HUDEP-2 (cell line): ENCODE measurements at regions not wholly inside any gene's neighbourhood (a gene's known extent, or its start where the extent isn't known, plus 50 kb on each side); places are given as distances from the start of the nearest gene placed in this dataset.

ENCODE experiments used
- DNase-seq, 76 experiments: peaks; one replicate each; lab custom pipeline; 2025; ENCODE audit not compliant: unreplicated experiment in 76 of 76; lab: John Stamatoyannopoulos, UW

- no peak for DNase-seq
These were observed 921.9 kb upstream of the PRMT6 start for GRCh38 chr1:106134561-106134960.

DNA sequence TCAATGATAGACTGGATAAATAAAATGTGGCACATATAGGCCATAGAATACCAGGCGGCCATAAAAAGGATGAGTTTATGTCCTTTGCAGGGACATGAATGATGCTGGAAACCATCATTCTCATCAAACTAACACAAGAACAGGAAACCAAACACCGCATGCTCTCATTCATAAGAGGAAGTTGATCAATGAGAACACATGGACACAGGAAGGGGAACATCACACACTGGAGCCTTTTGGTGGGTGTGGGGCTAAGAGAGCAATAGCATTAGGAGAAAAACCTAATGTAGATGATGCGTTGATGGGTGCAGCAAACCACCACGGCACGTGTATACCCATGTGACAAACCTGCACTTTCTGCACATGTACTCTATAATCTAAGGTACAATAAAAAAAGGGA, 883.4 kb upstream of the PRMT6 start:
- no peak for DNase-seq

DNA sequence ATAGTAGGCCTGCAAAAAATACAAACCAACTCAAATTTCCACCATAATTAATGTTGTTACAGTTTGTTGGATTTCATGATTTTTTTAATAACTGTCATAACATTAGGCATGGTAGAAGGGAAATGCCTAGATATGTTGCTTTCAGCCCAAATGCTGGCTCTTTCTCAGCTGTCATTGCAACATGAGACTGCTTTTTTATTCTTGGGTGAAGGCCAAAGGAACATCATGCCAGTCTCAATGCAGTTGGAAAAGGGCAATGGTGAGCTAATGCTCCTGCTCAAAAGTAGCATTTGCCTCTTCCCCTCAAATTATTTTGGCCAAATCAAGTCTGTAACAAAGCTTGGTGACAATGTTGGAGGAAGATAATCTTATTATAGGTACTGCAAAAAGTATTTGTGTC, 877.7 kb upstream of the PRMT6 start:
- no peak for DNase-seq

DNA sequence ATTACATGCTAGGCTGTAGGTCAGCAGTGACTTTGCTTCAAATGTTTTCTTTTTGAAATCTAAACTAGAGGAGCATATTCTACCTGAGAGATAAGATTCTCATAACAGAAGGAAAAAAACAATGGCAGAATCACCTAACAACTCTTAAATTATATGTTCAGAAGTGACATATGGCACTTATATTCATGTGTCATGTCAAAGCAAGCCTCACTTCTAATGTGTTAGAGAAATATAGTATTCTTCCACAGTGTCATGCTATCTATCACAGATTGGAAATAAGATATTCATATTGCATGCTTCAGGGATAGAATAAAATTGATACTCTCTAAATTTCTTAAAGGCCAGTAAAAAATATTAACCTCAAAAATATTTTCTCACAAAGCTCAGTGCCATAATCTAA, 874.6 kb upstream of the PRMT6 start:
- no peak for DNase-seq

DNA sequence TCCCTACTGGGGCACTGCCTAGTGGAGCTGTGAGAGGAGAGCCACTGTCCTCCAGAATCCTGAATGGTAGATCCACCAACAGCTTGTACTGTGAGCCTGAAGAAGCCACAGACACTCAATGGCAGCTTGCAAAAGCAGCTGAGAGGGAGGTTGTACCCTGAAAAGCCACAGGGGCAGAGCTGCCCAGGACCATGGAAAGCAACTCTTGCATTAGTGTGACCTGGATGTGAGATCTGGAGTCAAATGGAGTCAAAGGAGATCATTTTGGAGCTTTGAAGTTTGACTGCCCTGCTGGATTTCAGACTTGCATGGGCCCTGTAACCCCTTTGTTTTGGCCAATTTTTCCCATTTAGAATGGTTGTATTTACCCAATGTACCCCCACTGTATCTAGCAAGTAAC, 871.4 kb upstream of the PRMT6 start:
- DNase-seq: no peak

GRCh38 chr1:106189780-106190179, 866.7 kb upstream of the PRMT6 start:
- no peak for DNase-seq

- DNase-seq: no peak
These were observed 862.3 kb upstream of the PRMT6 start for GRCh38 chr1:106194206-106194605.

GRCh38 chr1:106200711-106201110, 855.8 kb upstream of the PRMT6 start:
- DNase-seq: no peak

- DNase-seq: no peak
These were observed 849.3 kb upstream of the PRMT6 start for GRCh38 chr1:106207185-106207584.

- DNase-seq: no peak
These were observed 838.7 kb upstream of the PRMT6 start for GRCh38 chr1:106217765-106218164.

- DNase-seq: peak in 1 of 76 experiments; percentile 0
These were observed 834.1 kb upstream of the PRMT6 start for GRCh38 chr1:106222403-106222802.

- no peak for DNase-seq
These were observed 833.3 kb upstream of the PRMT6 start for GRCh38 chr1:106223213-106223612.

- DNase-seq: no peak
These were observed 832.0 kb upstream of the PRMT6 start for GRCh38 chr1:106224426-106224825.

DNA sequence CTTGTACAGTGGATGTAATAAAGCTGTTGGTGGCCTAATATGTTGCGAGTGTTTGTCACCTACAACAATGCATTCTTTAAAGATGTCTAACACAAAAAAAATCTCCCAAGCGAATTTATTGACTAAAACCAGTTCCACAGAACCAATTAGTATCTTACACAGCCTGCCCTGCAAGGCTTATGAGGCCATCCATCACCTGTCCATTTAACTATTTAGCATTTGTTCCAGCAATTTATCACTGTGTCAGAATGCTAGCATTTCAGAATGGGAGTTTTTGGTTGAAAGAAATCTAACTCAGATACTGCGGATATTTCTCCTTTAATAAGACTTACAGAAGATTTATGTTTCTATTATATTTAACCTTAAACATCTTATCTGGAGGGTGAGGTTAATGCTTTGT, 831.1 kb upstream of the PRMT6 start:
- DNase-seq: no peak

GRCh38 chr1:106226550-106226949, 829.9 kb upstream of the PRMT6 start:
- no peak for DNase-seq

DNA sequence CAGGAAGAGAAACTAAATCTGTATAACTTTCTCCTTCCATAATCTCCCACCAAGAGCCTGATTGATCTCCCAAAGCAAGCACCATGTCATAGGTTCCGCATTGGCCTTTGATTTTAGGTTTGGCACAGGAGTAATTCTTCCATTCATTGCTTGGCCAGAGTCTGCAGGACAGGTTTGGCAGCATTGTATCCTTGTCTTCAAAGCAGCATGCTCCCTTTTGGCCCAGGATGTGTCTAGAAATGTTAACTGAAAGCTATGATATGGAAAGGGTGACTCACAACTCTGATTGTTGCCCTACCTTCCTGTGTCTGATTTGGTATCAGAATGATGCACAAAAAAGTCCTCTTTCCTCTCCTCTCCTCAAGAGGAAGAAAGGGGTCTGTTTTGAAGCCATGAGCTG, 824.3 kb upstream of the PRMT6 start:
- DNase-seq: no peak

DNA sequence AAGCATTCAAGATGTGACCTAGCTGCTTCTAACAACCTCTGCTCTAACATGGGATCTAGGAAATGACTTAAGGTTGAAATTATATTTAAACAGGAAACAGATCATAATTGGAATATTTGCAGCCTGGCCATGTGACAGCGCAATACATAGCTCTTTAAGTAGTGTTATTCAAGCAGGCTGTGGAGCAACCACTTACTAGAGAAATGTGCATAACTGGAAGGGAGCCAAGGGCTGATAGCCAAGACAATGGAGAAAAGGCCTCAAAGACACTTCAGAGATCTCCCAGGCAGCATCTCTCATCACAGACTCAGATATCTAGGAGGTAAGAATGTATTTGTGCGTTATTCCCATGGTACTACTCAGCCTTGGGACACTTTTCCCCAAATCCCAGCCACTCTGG, 823.0 kb upstream of the PRMT6 start:
- no peak for DNase-seq

- no peak for DNase-seq
These were observed 807.1 kb upstream of the PRMT6 start for GRCh38 chr1:106249365-106249764.

- DNase-seq: no peak
These were observed 806.7 kb upstream of the PRMT6 start for GRCh38 chr1:106249810-106250209.

GRCh38 chr1:106254748-106255147, 801.7 kb upstream of the PRMT6 start:
- DNase-seq: no peak

DNA sequence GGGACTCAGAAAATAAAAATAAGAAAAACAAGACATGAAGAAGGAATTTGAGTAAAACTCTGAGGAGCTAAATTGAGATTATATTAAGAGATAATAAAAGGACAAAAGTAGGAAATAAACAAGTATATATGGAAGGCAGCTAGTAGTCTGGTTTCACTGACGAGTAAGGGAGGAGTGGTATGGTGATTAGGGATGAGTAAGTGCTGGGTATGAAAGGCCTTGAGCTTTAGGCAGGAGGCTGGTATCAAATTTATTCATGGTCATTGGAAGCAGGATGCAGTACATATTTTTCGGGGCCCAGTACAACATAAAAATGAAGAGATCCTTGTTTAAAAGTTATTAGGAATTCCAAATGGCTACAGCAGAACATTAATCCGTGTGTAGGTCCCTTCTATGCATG, 789.7 kb upstream of the PRMT6 start:
- no peak for DNase-seq

DNA sequence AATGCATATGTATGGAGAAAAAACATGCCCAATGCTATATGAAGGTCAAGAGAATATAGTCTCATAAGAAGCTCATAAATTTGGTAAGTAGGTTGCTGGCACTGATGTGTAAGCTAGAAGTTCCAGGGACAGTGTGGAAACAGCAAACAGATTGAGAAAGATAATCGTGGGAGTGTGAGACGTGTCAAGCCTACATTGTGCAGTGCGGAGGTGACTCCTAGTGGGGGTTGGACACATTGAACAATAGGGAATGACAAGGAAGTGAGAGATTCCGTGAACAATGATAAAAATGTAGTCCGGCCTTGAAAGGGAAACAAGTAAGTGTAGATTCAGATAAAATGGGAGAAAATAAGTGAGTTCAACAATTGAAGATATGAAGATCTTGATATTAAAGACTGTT, 788.4 kb upstream of the PRMT6 start:
- DNase-seq: peak in 1 of 76 experiments; percentile 3

DNA sequence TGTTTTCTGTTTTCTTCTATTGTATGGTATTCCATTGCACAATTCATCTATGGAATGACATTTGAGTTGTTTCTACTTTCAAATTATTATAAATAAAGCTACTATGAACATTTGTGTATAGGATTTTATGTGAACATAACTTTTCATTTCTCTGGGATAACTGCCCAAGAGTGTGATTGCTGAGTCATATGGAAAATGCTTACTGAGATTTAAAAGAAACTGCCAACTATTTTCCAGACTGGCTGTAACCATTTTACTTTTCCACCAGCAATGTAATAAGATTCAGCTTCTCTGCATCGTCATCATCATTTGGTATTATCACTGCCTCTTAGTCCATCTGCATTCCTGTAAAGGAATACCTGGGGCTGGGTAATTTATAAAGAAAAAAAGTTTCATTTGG, 779.6 kb upstream of the PRMT6 start:
- no peak for DNase-seq

- DNase-seq: no peak
These were observed 778.7 kb upstream of the PRMT6 start for GRCh38 chr1:106277786-106278185.
